NCI-H446 treated with DMSO at 0.1 percent for 48 hours (cell line): ENCODE measurements at regions not wholly inside any gene's neighbourhood (a gene's known extent, or its start where the extent isn't known, plus 50 kb on each side); places are given as distances from the start of the nearest gene placed in this dataset.

Experiments used
- DNase-seq: peaks from one replicate; lab custom pipeline; 2025; lab: John Stamatoyannopoulos, UW

GRCh38 chr21:16180614-16181013, 450.8 kb downstream of the USP25 start:
- DNase-seq, result no peak

- DNase-seq, result no peak
Measured at GRCh38 chr21:16181018-16181417, 451.2 kb downstream of the USP25 start.

DNA sequence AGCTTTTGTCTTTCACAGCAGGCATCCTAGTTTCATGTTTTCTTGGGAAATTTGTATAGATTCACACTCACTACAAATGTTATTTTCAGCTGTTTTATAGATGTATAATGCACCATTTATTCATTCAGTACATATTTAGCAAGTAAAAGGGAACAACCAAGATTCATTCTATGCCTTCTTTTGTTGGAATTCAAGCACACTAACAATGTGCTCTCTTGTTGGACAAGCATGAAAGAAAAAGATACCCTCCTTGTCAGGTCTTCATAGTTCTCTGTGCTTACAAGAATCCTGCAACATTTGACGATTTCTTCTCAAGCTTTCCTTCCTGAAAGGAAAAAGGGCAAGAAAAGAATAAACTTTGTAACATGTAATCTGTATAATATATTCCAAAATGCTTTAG, 456.0 kb downstream of the USP25 start:
- no peak for DNase-seq

- DNase-seq, result no peak
Measured at GRCh38 chr21:16186742-16187141, 457.0 kb downstream of the USP25 start.

DNA sequence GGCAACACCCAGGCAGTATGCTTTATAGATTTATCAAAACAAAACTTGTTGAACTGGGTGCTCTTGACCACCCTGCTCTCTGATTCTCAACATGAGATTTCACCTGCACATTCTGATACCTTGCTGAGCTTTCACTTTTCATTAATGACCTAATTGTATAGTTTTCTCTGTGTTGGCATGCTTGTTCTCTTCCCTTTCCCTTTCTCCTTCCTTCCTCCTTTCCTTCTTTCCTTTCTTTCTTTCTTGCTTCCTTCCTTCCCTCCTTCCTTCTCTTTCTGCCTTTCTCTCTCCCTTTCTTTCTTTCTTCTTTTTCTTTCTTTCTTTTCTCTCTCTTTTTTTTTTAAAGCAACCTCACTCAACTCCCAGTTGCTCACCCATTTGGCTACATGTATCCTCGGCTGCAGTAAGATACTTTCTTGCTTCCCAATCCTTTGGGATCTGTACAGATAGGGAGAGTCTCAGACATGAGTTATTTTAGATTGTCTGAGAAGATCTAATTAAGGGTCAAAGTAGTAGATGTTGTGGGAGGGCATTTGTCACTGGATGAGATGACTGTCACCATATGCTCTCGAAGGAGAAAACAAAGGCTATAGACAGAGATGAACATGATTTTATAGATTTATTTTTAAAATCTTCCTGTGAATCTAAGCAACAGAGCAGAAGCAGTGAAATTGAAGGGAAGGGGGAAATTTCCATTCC, 458.0 kb downstream of the USP25 start:
- no peak for DNase-seq

GRCh38 chr21:16192902-16193301, 463.1 kb downstream of the USP25 start:
- DNase-seq, result no peak

GRCh38 chr21:16193496-16194094, 463.8 kb downstream of the USP25 start:
- DNase-seq, result no peak

- no peak for DNase-seq
Measured at GRCh38 chr21:16194095-16194787, 464.5 kb downstream of the USP25 start.

DNA sequence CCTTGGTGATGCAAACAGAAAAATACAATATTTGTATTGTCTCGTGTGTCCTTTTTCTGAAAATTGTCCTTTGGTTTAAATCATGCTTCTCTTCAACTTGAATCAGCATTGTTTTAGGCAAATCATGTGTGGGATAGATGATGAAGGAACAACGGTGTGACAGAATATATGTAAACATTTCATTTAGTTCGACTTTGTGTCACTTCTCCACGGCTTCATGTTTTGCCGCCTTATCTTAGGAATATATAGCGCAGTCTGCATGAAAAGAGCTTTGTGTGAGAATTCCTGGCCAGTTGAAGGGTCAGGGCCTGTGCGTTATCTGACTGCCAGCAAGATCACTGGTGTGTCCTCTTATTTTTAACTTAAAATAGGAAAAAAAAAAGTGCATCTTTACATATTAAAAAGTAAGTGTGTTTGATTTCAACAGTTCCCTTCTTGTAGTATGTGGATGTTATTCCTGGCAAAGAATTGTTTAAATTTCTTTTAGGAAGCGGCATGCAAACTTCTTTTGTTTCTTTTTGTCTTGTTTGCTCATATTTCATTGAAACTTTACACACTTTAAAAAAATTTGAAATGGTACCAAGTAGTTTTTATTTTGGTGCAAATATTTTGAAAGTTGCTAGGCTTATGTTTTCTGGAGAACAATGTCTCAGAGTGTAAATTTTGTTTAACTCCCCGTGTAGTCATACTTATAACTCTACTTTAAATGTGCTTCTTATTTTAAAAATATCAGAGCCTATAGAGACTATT, 465.2 kb downstream of the USP25 start:
- no peak for DNase-seq

DNA sequence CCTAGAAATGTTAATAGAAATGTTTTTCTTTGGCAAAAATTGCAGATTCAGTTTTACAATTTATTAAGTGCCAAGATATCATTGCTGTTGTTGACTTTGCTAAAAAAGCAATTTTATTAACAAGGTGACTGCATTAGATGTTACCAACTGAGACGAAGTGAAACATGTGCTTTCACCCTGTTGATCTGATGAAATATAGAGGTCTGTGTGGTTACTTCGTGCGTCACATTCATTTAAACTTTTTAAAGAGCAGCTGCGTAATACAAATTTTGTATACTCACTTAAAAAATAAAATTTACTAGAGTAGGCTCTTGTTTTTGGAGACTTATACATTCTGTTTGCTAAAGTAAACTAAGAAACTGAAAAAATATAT, 465.7 kb downstream of the USP25 start:
- DNase-seq, result no peak

GRCh38 chr21:16196001-16196400, 466.2 kb downstream of the USP25 start:
- DNase-seq, result no peak

DNA sequence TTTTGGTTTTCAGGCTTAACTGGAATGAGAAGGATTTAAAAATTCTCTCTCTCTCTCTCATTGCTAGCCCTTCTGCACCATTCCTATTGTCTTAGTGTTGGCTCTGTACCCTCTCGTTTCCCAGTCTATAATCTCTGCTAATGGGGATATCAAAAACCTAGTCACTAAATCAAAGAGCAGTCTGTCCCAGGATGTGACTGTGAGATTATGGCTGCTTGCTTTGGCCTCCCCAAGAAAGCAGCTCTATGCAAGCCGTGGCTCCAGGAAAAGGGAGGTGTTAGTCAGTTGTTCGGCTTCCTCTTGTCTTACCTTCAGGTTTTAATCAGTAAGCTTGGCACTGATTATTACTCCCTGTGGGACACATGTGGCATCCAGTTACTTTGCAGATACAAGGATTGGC, 468.8 kb downstream of the USP25 start:
- no peak for DNase-seq

DNA sequence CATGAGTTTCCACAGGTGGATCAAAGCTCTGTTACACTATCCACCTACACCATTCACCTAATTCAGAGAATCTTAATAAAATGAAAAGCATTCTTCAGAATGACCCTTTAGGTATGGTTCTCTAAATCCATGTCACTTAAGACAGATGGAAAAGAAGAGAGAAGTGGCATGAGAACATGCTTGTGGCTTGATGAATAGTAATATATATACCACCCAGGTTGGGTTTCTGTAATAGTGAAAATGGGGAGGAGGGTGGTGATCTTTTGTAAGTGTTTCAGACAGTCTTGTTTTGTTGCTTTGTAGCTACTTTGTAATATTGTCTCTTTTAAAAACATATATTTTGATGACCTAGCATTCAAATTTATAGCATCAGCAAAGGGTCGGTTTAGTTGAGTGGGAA, 469.8 kb downstream of the USP25 start:
- no peak for DNase-seq

- no peak for DNase-seq
Measured at GRCh38 chr21:16201718-16202117, 471.9 kb downstream of the USP25 start.

GRCh38 chr21:16205527-16205926, 475.7 kb downstream of the USP25 start:
- no peak for DNase-seq

DNA sequence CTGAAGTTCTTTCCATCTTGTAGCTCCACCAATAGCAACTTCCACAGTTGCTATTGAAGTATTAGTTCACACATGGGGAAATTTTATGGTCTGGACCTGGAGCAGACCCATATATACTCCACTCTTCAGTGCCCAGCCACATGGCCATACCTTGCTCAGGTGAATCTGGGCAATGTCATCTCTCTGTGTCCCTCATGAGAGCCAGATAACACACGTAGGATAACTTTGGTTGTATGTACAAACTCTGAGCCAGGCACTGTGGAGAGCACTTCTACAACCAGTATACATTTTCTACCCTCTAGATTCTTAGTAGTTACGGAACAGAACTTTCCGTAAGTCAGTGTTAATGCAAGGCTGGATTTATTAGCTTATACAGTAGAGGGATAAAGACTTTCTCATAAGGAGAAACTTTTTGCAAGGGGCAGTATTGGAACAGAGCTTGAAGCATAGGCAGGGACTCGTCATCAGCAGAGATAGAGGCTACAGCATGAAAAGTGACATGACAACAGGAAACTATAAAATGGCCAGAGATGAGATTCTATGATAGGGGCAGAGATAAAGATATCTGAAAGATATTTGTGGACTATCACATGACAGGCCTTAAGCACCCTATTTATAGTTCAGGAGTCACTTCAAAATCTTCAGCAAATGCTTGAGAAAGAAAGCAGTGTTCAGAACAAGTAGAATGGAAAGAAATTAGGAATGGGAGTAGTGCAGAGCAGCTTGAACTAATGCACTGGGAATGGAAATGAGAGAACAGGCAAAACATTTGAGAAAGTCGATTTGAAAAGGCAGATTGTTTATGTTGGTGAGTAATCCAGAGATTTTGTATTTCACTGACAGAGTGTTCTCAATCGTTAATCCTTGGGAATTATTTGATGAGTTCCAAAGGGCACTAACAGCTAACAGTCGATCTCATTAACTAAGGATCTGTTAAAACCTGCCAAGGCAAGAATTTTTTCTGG, 481.8 kb downstream of the USP25 start:
- no peak for DNase-seq

- DNase-seq, result no peak
Measured at GRCh38 chr21:16213518-16213917, 483.7 kb downstream of the USP25 start.

DNA sequence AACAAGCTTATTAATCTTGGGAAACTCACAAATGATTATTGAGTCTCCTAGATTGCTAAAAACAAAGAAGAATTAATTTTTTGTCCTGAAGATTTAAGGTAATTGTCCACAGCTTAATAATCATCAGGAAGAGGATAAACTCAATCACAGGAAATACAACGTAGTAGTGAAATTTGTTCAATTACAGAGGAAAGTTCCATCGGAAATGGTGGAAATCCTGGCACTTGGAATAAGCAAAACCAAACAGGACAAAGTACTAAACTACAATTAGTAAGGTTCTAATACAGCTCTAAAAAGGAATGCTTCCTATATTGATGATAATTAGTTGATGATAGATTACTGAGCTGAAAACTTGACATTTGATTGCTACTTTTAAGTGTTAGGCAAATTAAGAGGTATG, 485.4 kb downstream of the USP25 start:
- DNase-seq, result no peak

GRCh38 chr21:16215663-16216183, 485.9 kb downstream of the USP25 start:
- no peak for DNase-seq

DNA sequence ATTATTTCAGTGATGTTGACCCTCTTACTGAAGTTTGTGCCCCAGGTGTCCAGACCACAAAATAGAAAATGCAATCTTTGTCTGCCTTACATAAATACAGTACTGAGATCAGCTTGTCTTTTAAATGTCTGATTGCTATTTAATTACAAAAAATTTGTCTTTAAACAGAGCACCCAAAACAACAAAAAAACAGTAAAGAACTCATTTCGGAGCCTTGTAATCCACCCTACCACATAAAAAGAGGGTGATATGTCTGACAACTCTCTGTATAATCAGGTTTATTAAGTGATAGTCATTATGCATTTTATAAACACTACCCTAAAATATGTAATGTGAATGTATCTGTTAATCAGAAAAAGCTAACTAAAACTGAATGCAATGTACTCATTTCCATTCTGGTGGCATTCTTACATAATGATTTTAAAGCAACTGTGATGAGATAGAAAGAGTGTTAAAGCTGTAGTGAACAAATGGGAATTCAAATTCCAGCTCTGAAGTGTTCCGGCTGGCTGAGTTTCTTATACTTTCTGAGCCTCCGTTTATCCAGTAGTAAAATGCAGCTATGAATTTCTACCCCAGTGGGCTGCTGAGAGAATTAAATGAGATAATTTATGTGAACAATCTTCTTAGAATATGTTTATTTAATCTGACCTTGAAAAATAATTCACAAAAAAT, 486.6 kb downstream of the USP25 start:
- no peak for DNase-seq
